Fibroblast of lung (primary cell): ENCODE measurements at regions not wholly inside any gene's neighbourhood (a gene's known extent, or its start where the extent isn't known, plus 50 kb on each side); places are given as distances from the start of the nearest gene placed in this dataset.

Experiments used
- EZH2 ChIP-seq: IDR thresholded peaks from 2 replicates; pipeline ENCODE4 v1.5.1; 2012; ENCODE audit warnings: low read length, control low read depth, mild to moderate bottlenecking; ENCODE audit errors: missing control alignments
- TF ChIP-seq, protein P1 (sequence below), 2 donors: IDR thresholded peaks in 1 of 2; conservative IDR thresholded peaks in 1 of 2; 1 replicate in 1 of 2; 2 replicates in 1 of 2; pipeline ENCODE4 v1.5.1; 2011 to 2012; ENCODE audit warnings: low read length in 2 of 2, control low read depth in 1 of 2, inconsistent platforms in 1 of 2, low read depth in 1 of 2, mild to moderate bottlenecking in 1 of 2

GRCh38 chr4:146096371-146096770 is 79.1 kb upstream of the LSM6 start:
- TF ChIP-seq, protein P1, sequence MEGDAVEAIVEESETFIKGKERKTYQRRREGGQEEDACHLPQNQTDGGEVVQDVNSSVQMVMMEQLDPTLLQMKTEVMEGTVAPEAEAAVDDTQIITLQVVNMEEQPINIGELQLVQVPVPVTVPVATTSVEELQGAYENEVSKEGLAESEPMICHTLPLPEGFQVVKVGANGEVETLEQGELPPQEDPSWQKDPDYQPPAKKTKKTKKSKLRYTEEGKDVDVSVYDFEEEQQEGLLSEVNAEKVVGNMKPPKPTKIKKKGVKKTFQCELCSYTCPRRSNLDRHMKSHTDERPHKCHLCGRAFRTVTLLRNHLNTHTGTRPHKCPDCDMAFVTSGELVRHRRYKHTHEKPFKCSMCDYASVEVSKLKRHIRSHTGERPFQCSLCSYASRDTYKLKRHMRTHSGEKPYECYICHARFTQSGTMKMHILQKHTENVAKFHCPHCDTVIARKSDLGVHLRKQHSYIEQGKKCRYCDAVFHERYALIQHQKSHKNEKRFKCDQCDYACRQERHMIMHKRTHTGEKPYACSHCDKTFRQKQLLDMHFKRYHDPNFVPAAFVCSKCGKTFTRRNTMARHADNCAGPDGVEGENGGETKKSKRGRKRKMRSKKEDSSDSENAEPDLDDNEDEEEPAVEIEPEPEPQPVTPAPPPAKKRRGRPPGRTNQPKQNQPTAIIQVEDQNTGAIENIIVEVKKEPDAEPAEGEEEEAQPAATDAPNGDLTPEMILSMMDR (conservative IDR thresholded peaks at IDR 0.05 in 1 of 2, IDR thresholded peaks at IDR 0.05 in 1 of 2; ENCODE audit: low read depth in 1 of 2, low read length in 2 of 2), result no peak
- no peak for TF ChIP-seq EZH2
